ENCODE measurements at regions not wholly inside any gene's neighbourhood (a gene's known extent, or its start where the extent isn't known, plus 50 kb on each side); places are given as distances from the start of the nearest gene placed in this dataset.

GRCh38 chr3:177787279-177788041 lies 590.2 kb upstream of the TBL1XR1 start:
- Histone ChIP-seq H3K27me3 (no peaks in the 10 kb centered on the region), H3K9me3 (no peaks in the 10 kb centered on the region), H3K4me1 (peaks cover 0 to 30% (median under 1%) of the 10 kb centered on the region in 4 donors), H3K27ac (no peak overlapping the region), H3K4me3 (no peak overlapping the region), H3K36me3 (no peaks in the 10 kb centered on the region)
- no peak for TF ChIP-seq CTCF (IDR thresholded peaks at IDR 0.05)
- no peak for DNase-seq
- intact Hi-C loops (cut with DNase I; ENCODE audit: low total_unique reads): no loop called here

GRCh38 chr3:177789500-177789899 lies 592.2 kb upstream of the TBL1XR1 start:
- TF ChIP-seq CTCF (IDR thresholded peaks at IDR 0.05): no peak
- Histone ChIP-seq H3K9me3 (no peaks in the 10 kb centered on the region), H3K4me1 (peaks cover 0 to 24% (median 0%) of the 10 kb centered on the region in 4 donors), H3K36me3 (no peaks in the 10 kb centered on the region), H3K4me3 (no peak overlapping the region), H3K27ac (no peak overlapping the region), H3K27me3 (no peaks in the 10 kb centered on the region)
- no peak for DNase-seq
- intact Hi-C loops (cut with DNase I; ENCODE audit: low total_unique reads): no loop called here

GRCh38 chr3:177792311-177793030 lies 595.2 kb upstream of the TBL1XR1 start:
- Histone ChIP-seq H3K36me3 (no peaks in the 10 kb centered on the region), H3K4me3 (no peak overlapping the region), H3K4me1 (peaks cover 0 to 47% (median 0%) of the 10 kb centered on the region in 4 donors), H3K27me3 (no peaks in the 10 kb centered on the region), H3K27ac (no peak overlapping the region), H3K9me3 (no peaks in the 10 kb centered on the region)
- DNase-seq: no peak
- no peak for TF ChIP-seq CTCF (IDR thresholded peaks at IDR 0.05)
- intact Hi-C loops (cut with DNase I; ENCODE audit: low total_unique reads): no loop called here

GRCh38 chr3:177793451-177793850 lies 596.2 kb upstream of the TBL1XR1 start:
- Histone ChIP-seq H3K4me3 (no peak overlapping the region), H3K36me3 (no peaks in the 10 kb centered on the region), H3K27ac (no peak overlapping the region), H3K9me3 (no peaks in the 10 kb centered on the region), H3K4me1 (peaks cover 0 to 47% (median 0%) of the 10 kb centered on the region in 4 donors), H3K27me3 (no peaks in the 10 kb centered on the region)
- TF ChIP-seq CTCF (IDR thresholded peaks at IDR 0.05): no peak
- no peak for DNase-seq
- intact Hi-C loops (cut with DNase I; ENCODE audit: low total_unique reads): no loop called here

GRCh38 chr3:177795216-177795615 lies 597.9 kb upstream of the TBL1XR1 start:
- H3K4me3 ChIP-seq: no peak overlapping the region
- no peaks in the 10 kb centered on the region for H3K9me3 ChIP-seq
- no peak for DNase-seq
- H3K27ac ChIP-seq: peak overlapping the region in 1 of 2 donors; percentile 24
- no peaks in the 10 kb centered on the region for H3K36me3 ChIP-seq
- H3K27me3 ChIP-seq: no peaks in the 10 kb centered on the region
- TF ChIP-seq CTCF (IDR thresholded peaks at IDR 0.05): no peak
- intact Hi-C loops (cut with DNase I; ENCODE audit: low total_unique reads): no loop called here
- H3K4me1 ChIP-seq: peaks cover 0 to 39% (median 0%) of the 10 kb centered on the region in 4 donors
